Neural progenitor cell (in vitro differentiated cells): ENCODE measurements at regions not wholly inside any gene's neighbourhood (a gene's known extent, or its start where the extent isn't known, plus 50 kb on each side); places are given as distances from the start of the nearest gene placed in this dataset.

Source experiments
- EZH2 ChIP-seq: fragments of 200-600 bp; sonication (generic); IDR thresholded peaks from 2 replicates; pipeline ENCODE4 v1.6.1; 2017; ENCODE audit warnings: antibody characterized with exemption, mild to moderate bottlenecking, moderate library complexity
- EZH2phosphoT487 ChIP-seq: fragments of 200-600 bp; sonication (generic); IDR thresholded peaks from 2 replicates; pipeline ENCODE4 v1.6.1; 2017; ENCODE audit warnings: antibody characterized with exemption
- TF ChIP-seq, protein P1 (sequence below): fragments of 200-600 bp; sonication (generic); IDR thresholded peaks from 2 replicates; pipeline ENCODE4 v1.5.1; 2017; ENCODE audit warnings: antibody characterized with exemption, mild to moderate bottlenecking

GRCh38 chr6:16055852-16056251 lies 73.0 kb upstream of the MYLIP start:
- TF ChIP-seq, protein P1, sequence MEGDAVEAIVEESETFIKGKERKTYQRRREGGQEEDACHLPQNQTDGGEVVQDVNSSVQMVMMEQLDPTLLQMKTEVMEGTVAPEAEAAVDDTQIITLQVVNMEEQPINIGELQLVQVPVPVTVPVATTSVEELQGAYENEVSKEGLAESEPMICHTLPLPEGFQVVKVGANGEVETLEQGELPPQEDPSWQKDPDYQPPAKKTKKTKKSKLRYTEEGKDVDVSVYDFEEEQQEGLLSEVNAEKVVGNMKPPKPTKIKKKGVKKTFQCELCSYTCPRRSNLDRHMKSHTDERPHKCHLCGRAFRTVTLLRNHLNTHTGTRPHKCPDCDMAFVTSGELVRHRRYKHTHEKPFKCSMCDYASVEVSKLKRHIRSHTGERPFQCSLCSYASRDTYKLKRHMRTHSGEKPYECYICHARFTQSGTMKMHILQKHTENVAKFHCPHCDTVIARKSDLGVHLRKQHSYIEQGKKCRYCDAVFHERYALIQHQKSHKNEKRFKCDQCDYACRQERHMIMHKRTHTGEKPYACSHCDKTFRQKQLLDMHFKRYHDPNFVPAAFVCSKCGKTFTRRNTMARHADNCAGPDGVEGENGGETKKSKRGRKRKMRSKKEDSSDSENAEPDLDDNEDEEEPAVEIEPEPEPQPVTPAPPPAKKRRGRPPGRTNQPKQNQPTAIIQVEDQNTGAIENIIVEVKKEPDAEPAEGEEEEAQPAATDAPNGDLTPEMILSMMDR, result no peak
- TF ChIP-seq EZH2 (no peak), EZH2phosphoT487 (no peak)
